Stimulated activated CD8-positive, alpha-beta memory T cell treated with anti-CD3 and anti-CD28 coated beads, Interleukin-4, amount 100 ng/mL, for 48 hours (primary cell): ENCODE measurements at regions not wholly inside any gene's neighbourhood (a gene's known extent, or its start where the extent isn't known, plus 50 kb on each side); places are given as distances from the start of the nearest gene placed in this dataset.

Experiments
- DNase-seq: peaks from one replicate; pipeline ENCODE4 v3.0.0-alpha.2; 2020

DNA sequence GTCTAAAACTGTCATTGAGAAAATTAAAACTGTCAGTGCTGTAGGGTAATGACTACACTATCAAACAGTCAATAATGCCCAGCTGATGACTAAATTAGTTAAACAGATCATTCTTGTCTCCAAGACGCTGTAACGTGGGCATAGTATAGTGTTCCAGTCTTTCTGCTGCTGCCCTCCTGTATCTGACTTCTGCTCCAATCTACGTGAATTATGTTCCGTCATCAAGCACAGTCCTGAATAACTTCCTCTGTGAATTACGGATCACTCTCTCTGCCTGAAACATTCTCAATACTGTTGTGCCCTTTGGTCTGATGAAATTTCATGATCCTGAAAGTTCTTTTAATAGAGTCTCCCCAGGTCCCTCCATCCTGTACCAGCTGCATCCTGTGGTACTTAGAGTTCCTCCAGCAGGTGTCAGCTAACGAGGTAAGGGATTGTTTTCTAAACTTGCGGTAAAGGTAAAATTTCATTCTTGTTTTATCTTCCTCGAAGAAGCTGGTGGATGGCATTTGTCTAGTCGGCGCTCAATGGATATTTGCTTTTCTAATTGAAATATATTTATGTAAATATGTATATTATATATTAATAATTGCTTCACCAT lies 393.5 kb upstream of the ADARB2 start:
- no peak for DNase-seq

DNA sequence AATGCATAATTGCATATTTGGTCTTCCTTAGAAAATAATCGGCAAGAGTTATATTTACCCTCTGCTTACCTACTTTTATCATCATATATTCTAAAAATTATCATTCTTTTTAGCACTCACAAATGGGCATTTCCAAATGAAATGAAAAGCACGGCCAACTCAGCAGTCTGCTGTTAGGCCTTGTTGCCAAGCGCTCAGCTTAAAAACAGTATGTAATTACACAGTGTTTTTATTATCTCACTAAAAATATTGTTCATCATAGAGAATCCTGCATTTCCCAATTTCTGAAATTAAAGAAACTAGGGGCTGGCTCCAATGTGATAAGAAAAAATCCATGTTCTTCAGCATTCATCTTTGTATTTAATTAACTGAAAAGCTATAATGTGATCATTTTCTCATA lies 391.7 kb upstream of the ADARB2 start:
- DNase-seq, result no peak

- no peak for DNase-seq
Observed at GRCh38 chr10:2124135-2124534, 386.8 kb upstream of the ADARB2 start.

GRCh38 chr10:2122431-2123124 lies 385.3 kb upstream of the ADARB2 start:
- DNase-seq, result no peak

DNA sequence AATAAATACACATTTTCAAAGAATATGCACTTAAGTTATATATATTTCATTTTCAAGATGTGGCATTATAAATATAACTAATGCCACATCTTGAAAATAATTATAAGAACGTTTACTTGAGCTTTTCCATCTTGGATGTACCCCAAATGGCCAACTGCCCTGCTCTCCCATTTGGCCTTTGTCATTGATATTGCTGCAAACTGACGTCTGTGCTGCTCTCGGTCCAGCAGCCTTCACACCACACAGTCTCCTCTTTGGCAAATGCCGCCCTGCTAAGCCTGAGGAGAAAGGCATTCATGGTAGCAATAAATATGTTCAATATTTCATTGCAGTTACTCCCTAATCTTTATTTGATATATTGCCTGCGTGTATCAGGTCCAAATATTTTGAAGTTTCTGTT lies 384.6 kb upstream of the ADARB2 start:
- DNase-seq, result no peak

- no peak for DNase-seq
Observed at GRCh38 chr10:2121315-2121714, 384.0 kb upstream of the ADARB2 start.

GRCh38 chr10:2120746-2121145 lies 383.4 kb upstream of the ADARB2 start:
- DNase-seq, result no peak

- no peak for DNase-seq
Observed at GRCh38 chr10:2119316-2119715, 382.0 kb upstream of the ADARB2 start.

DNA sequence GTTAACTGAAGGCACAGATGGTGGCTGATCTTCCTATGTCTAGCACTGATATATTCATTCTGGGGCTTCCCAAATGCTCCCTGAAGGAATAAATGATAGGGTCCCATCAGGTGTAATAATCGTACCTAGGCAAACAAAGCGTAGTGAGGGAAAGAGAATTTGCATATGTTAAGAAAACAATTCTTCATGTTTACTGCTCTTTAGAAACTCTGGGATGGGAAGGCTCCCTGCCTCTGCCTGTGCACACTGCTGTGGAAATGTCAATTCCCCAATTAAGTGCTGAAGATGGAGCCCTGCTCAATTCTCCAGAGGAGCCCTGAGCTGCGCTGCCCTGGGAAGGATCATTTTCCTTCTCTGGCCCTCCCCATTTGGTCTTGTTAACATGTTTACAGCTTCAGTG lies 380.9 kb upstream of the ADARB2 start:
- DNase-seq, result no peak

DNA sequence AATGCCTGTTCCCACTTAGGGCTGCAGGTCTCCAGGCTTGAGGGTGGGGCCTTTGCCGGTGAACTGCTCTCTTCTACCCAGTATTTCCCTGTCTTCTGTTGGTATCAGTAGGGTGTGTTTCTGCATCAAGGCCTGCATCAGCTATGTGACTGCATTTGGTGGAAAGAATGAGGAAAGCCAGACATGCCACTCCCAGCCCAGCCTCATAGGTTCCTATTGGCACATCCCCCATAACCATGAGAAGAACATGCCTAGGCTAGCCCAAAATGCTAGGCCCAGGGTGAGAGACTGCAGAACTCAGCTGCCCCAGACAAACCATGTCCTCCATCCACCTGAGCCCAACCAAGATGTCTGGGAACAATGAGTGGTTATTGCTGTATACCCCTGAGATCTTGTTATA lies 380.3 kb upstream of the ADARB2 start:
- DNase-seq, result no peak

- DNase-seq, result no peak
Observed at GRCh38 chr10:2111965-2112364, 374.6 kb upstream of the ADARB2 start.

- DNase-seq, result no peak
Observed at GRCh38 chr10:2108496-2108895, 371.2 kb upstream of the ADARB2 start.

- no peak for DNase-seq
Observed at GRCh38 chr10:2106641-2107040, 369.3 kb upstream of the ADARB2 start.

DNA sequence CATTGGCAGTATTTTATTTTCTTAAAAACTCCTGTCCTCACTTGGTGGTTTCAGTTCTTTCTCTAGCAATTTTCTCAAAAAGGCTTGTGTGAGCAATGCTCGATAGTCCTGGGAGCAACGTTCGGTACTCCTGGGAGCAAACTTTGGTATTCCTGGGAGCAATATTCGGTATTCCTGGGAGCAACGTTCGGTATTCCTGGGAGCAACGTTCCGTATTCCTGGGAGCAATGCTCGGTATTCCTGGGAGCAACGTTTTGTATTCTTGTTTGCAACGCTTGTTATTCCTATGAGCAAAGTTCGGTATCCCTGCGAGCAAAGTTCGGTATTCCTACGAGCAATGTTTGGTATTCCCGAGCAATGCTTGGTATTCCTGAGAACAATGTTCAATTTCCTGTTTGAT lies 362.0 kb upstream of the ADARB2 start:
- no peak for DNase-seq

GRCh38 chr10:2097937-2098336 lies 360.6 kb upstream of the ADARB2 start:
- DNase-seq, result no peak

GRCh38 chr10:2094171-2094570 lies 356.8 kb upstream of the ADARB2 start:
- no peak for DNase-seq

GRCh38 chr10:2083591-2083990 lies 346.3 kb upstream of the ADARB2 start:
- DNase-seq, result no peak

GRCh38 chr10:2081501-2081900 lies 344.2 kb upstream of the ADARB2 start:
- no peak for DNase-seq

DNA sequence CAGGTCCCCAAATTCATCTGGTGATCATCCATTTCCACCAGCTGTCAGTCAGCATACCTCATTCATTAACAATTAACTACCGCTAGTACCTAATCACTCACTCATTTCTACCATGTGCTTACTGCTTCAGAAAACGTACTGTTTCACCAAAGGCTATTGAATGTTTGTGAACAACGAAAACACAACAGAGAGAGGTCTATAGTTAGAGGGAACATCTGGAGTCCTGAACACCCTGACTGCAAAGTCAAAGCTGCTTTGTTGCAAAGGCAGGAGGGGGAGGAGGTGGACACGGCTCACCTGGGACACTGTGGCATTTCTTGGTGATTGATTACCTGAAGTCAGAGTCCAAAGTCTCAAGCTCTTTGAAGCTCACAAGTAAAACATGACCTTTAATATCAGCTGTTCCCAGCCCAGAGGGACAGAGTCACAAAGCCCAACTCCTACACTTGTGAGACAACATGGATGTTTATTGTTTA lies 342.3 kb upstream of the ADARB2 start:
- no peak for DNase-seq

- no peak for DNase-seq
Observed at GRCh38 chr10:2077231-2077630, 339.9 kb upstream of the ADARB2 start.

- DNase-seq, result no peak
Observed at GRCh38 chr10:2076528-2076927, 339.2 kb upstream of the ADARB2 start.

DNA sequence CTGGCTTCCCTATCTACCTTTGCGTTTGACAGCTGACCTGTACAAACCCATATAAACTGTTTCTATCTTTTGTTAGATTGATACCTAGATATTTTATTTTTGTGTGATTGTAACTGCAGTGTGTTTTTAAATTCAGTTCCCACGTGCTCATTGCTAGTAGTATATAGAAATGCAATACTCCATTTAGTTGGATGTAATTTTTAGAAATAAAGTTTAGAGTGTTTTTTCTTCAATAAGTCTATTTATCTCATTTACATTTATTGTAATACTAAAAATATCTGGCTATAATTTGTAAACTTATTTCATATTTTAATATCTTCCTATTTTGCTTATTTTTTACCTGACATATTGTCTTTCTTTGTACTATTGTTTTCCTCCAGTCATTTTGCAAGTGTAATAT lies 329.7 kb upstream of the ADARB2 start:
- no peak for DNase-seq

- DNase-seq, result no peak
Observed at GRCh38 chr10:2054728-2055127, 317.4 kb upstream of the ADARB2 start.

GRCh38 chr10:2053805-2054204 lies 316.5 kb upstream of the ADARB2 start:
- no peak for DNase-seq

GRCh38 chr10:2051108-2051507 lies 313.8 kb upstream of the ADARB2 start:
- DNase-seq, result no peak
